T47D (cell line): ENCODE measurements at regions not wholly inside any gene's neighbourhood (a gene's known extent, or its start where the extent isn't known, plus 50 kb on each side); places are given as distances from the start of the nearest gene placed in this dataset.

ENCODE experiments used
- DNase-seq, 2 experiments: peaks; one replicate each; pipeline versions ENCODE4 v3.0.0 to v3.0.0-alpha.2; 2011 to 2012; ENCODE audit warnings: low read depth in 1 of 2, low spot score in 1 of 2
- JUND ChIP-seq: IDR thresholded peaks from 2 replicates; pipeline ENCODE4 v1.6.1; 2012; ENCODE audit warnings: low read depth
- in situ Hi-C: cut with HindIII; loops from 2 replicates; pipeline ENCODE4 v1.10.0; 2016; ENCODE audit warnings: low sequenced_read_pairs, low pct_unique_long_range_greater_than_20kb

- no peak for TF ChIP-seq JUND
- in situ Hi-C loops, result no loop called here
- no peak for DNase-seq
Observed at GRCh38 chr13:47413526-47413925, 516.7 kb upstream of the HTR2A start.

- no peak for TF ChIP-seq JUND
- in situ Hi-C loops, result no loop called here
- no peak for DNase-seq
Observed at GRCh38 chr13:47413112-47413511, 516.3 kb upstream of the HTR2A start.

GRCh38 chr13:47409778-47410177 is 512.9 kb upstream of the HTR2A start:
- DNase-seq, result no peak

GRCh38 chr13:47408546-47409319 is 511.9 kb upstream of the HTR2A start:
- peak in 1 of 2 experiments; percentile 31 for DNase-seq
- no peak for TF ChIP-seq JUND
- in situ Hi-C loops, result no loop called here

More at GRCh38 chr13:47409778-47410177, 512.9 kb upstream of the HTR2A start:
- in situ Hi-C loops, result no loop called here
- TF ChIP-seq JUND, result no peak

GRCh38 chr13:47407808-47408207 is 511.0 kb upstream of the HTR2A start:
- DNase-seq, result no peak
- no peak for TF ChIP-seq JUND
- in situ Hi-C loops, result no loop called here

GRCh38 chr13:47399599-47399998 is 502.7 kb upstream of the HTR2A start:
- no peak for DNase-seq
- no peak for TF ChIP-seq JUND
- in situ Hi-C loops, result no loop called here

GRCh38 chr13:47397739-47398138 is 500.9 kb upstream of the HTR2A start:
- in situ Hi-C loops, result no loop called here

GRCh38 chr13:47396915-47397314 is 500.1 kb upstream of the HTR2A start:
- TF ChIP-seq JUND, result no peak
- no peak for DNase-seq
- in situ Hi-C loops, result no loop called here

More at GRCh38 chr13:47397739-47398138, 500.9 kb upstream of the HTR2A start:
- DNase-seq, result no peak
- TF ChIP-seq JUND, result no peak

GRCh38 chr13:47374741-47375140 is 477.9 kb upstream of the HTR2A start:
- in situ Hi-C loops, result no loop called here

GRCh38 chr13:47372751-47373150 is 475.9 kb upstream of the HTR2A start:
- no peak for TF ChIP-seq JUND
- DNase-seq, result no peak
- in situ Hi-C loops, result no loop called here

More at GRCh38 chr13:47374741-47375140, 477.9 kb upstream of the HTR2A start:
- no peak for DNase-seq
- TF ChIP-seq JUND, result no peak

GRCh38 chr13:47351798-47352197 is 454.9 kb upstream of the HTR2A start:
- DNase-seq, result no peak
- in situ Hi-C loops, result no loop called here
- TF ChIP-seq JUND, result no peak

GRCh38 chr13:47350334-47351124 is 453.7 kb upstream of the HTR2A start:
- in situ Hi-C loops, result no loop called here
- no peak for DNase-seq
- TF ChIP-seq JUND, result no peak

GRCh38 chr13:47349211-47349610 is 452.4 kb upstream of the HTR2A start:
- in situ Hi-C loops, result no loop called here

More at GRCh38 chr13:47349211-47349610, 452.4 kb upstream of the HTR2A start:
- DNase-seq, result no peak
- TF ChIP-seq JUND, result no peak
